Ovary (tissue), 7 donors: ENCODE measurements at regions not wholly inside any gene's neighbourhood (a gene's known extent, or its start where the extent isn't known, plus 50 kb on each side); places are given as distances from the start of the nearest gene placed in this dataset.

Source experiments
- DNase-seq, 5 donors: peaks; one replicate each; pipeline ENCODE4 v3.0.0-alpha.2; 2019 to 2020
- H3K27ac ChIP-seq, 2 donors: fragments of 200-600 bp; one replicate each; pipeline versions ENCODE4 v1.5.1 to v1.8.0; 2019 to 2022
- H3K27me3 ChIP-seq: fragments of 200-600 bp; one replicate; pipeline ENCODE4 v1.8.0; 2022
- H3K36me3 ChIP-seq: fragments of 200-600 bp; sonication (generic); one replicate; pipeline ENCODE4 v1.5.1; 2019
- H3K4me1 ChIP-seq: one replicate; pipeline ENCODE4 v1.8.1; 2013; ENCODE audit warnings: mild to moderate bottlenecking, moderate library complexity; ENCODE audit not compliant: insufficient read depth
- H3K4me3 ChIP-seq: fragments of 200-600 bp; sonication (generic); one replicate; pipeline ENCODE4 v1.5.1; 2017
- H3K9me3 ChIP-seq, 2 donors: fragments of 200-600 bp in 1 of 2; sonication (generic) in 1 of 2; one replicate each; pipeline versions ENCODE4 v1.5.1 to v1.8.1; 2013 to 2019; ENCODE audit warnings: mild to moderate bottlenecking in 1 of 2, moderate library complexity in 1 of 2
- EP300 ChIP-seq: sonication (generic); formaldehyde crosslinking; IDR thresholded peaks from one replicate; pipeline ENCODE4 v1.6.1; 2017; ENCODE audit warnings: antibody characterized with exemption
- POLR2A ChIP-seq: fragments of 450-650 bp; IDR thresholded peaks from one replicate; pipeline ENCODE4 v1.6.1; 2017; ENCODE audit warnings: antibody characterized with exemption, mild to moderate bottlenecking, moderate library complexity
- WGBS, 3 donors: extraction: QIAGEN DNeasy Blood & Tissue Kit in 1 of 3; methylation state at CpG; one replicate each; pipeline versions ENCODE4 v1.1.5 to v1.1.7; 2013 to 2017; 5-methylcytosine and 5-hydroxymethylcytosine counted together
- intact Hi-C, 4 donors: fragments of 100-400 bp; cut with DNase I; formaldehyde crosslinking; loops; one replicate each; pipeline versions ENCODE4 v1.11.0 to v1.15.1; 2022 to 2023
- TF ChIP-seq, protein P1 (sequence below), 3 donors: fragments of 450-650 bp in 2 of 3; fragments of 200-600 bp in 1 of 3; IDR thresholded peaks; one replicate each; pipeline versions ENCODE4 v1.5.1 to v1.8.0; 2016 to 2022; ENCODE audit warnings: antibody characterized with exemption in 3 of 3, mild to moderate bottlenecking in 1 of 3
- donor health status: DM: no; HTN: no; CAD: no; lungs with moderate emphysema.
- donor health status: DM: no; HTN: no; CAD: no.
- donor health status: Bipolar disorder and iron deficiency.
- donor health status: DM: no; HTN: no; CAD: no.
- donor health status: DM: yes; HTN: yes; CAD: no.

DNA sequence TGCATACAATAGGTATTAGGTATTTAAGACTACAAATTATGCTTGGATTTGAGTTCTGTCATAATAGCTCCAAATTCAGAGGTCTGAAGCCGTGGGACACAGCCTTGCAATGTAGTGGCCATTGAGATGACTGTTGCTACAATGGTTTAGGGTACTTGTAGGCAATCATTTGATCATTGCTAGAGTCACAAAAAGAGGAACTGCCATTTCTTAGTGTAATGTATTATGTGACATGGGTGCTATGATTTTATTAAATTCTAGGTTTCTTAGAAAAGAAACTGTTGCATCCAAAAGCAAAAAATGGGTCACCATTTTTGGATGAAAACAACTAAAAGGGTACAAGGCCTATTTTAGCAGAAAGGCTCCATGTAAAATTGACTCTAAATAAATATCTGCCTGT is 129.9 kb upstream of the ZNF644 start:
- Histone ChIP-seq H3K9me3 (no peaks in the 10 kb centered on the region), H3K36me3 (no peaks in the 10 kb centered on the region), H3K4me1 (no peaks in the 10 kb centered on the region), H3K4me3 (no peak overlapping the region), H3K27ac (no peak overlapping the region), H3K27me3 (no peaks in the 10 kb centered on the region)
- TF ChIP-seq, protein P1, sequence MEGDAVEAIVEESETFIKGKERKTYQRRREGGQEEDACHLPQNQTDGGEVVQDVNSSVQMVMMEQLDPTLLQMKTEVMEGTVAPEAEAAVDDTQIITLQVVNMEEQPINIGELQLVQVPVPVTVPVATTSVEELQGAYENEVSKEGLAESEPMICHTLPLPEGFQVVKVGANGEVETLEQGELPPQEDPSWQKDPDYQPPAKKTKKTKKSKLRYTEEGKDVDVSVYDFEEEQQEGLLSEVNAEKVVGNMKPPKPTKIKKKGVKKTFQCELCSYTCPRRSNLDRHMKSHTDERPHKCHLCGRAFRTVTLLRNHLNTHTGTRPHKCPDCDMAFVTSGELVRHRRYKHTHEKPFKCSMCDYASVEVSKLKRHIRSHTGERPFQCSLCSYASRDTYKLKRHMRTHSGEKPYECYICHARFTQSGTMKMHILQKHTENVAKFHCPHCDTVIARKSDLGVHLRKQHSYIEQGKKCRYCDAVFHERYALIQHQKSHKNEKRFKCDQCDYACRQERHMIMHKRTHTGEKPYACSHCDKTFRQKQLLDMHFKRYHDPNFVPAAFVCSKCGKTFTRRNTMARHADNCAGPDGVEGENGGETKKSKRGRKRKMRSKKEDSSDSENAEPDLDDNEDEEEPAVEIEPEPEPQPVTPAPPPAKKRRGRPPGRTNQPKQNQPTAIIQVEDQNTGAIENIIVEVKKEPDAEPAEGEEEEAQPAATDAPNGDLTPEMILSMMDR (IDR thresholded peaks at IDR 0.05), result no peak
- TF ChIP-seq EP300, result no peak
- no peak for TF ChIP-seq POLR2A
- intact Hi-C loops, result loop anchor here in 1 of 4 donors (10.0 kb wide), 1 partner anchor 427 kb away; no protein-coding TSS in a partner anchor
- DNase-seq, result no peak
- 85 to 88% (median 87%) methylated on average over 1 of the region's 1 CpG for WGBS, 3 donors

DNA sequence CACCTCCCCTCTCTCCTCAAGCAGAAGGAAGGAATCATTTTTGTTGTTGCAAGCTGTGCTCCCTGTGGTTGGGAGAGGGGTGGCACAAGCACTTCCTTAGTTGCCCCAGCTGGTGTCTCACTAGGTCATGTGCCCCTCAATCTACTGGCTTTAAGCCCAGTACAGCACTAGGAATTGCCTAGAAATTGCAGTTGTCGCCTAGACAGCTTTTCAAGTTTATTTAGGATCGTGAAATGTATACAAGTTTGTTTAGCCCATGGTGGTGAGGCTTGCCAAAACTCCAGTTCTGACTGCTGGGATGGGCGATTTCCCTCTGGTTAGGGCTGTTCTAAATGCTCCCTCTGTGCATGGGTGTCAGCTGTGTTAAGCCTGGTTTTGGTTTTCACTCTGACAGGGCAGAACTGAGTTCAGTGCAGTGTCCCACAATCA is 126.8 kb upstream of the ZNF644 start:
- Histone ChIP-seq H3K27ac (no peak overlapping the region), H3K4me1 (no peaks in the 10 kb centered on the region), H3K27me3 (no peaks in the 10 kb centered on the region), H3K4me3 (no peak overlapping the region), H3K36me3 (no peaks in the 10 kb centered on the region), H3K9me3 (no peaks in the 10 kb centered on the region)
- TF ChIP-seq, protein P1 (IDR thresholded peaks at IDR 0.05), result no peak
- TF ChIP-seq EP300 (no peak), POLR2A (no peak)
- no peak for DNase-seq
- 56 to 79% (median 72%) methylated on average over 3 of the region's 3 CpGs for WGBS, 3 donors
- intact Hi-C loops, result no loop called here

DNA sequence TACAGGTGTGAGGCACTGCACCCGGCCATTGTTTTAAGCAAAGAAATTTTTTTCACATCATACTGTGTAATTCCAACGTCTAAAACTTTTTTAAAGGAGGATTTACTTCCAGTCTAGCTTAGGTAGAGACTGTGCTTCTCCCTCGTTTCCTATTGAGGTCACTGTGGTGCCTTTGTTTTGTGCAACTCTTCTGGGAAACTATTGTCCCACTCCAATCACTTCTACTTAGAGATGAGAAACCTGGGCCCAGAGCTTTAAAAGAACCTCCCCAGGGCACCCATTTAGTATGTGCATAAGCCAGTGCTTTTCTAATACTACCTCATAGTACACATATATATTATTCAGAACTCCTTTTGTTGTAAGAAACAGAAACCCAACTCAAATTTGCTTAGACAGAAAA is 120.0 kb upstream of the ZNF644 start:
- TF ChIP-seq, protein P1 (IDR thresholded peaks at IDR 0.05), result no peak
- TF ChIP-seq EP300 (no peak), POLR2A (no peak)
- H3K27ac ChIP-seq, result no peak overlapping the region
- H3K27me3 ChIP-seq, result no peaks in the 10 kb centered on the region
- no peak overlapping the region for H3K4me3 ChIP-seq
- DNase-seq, result no peak
- H3K36me3 ChIP-seq, result no peaks in the 10 kb centered on the region
- WGBS, 3 donors, result 46 to 56% (median 49%) methylated on average over 3 of the region's 3 CpGs
- H3K9me3 ChIP-seq, result no peaks in the 10 kb centered on the region
- no peaks in the 10 kb centered on the region for H3K4me1 ChIP-seq
- intact Hi-C loops, result no loop called here

DNA sequence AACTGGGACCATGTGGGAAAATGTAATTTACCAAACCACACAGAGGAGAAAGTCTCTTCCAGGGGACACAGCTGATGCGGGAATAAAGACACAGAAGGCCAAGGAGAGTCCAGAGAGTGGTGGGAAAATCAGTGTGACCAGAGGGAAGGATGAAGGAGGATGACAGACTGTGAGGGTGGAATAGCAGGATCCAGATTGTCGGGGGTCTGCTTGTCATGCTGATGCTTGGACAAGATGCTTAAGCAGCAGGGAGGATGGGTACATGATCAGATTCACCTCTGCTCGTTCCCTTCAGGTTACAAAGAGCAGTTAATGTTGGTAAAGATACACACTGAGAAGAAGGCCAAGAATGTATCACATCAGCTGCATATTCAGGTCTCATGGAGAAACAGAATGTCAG is 117.1 kb upstream of the ZNF644 start:
- no peak overlapping the region for H3K4me3 ChIP-seq
- intact Hi-C loops, result no loop called here
- no peak for TF ChIP-seq POLR2A
- TF ChIP-seq EP300, result no peak
- TF ChIP-seq, protein P1 (IDR thresholded peaks at IDR 0.05), result no peak
- no peaks in the 10 kb centered on the region for H3K9me3 ChIP-seq
- H3K4me1 ChIP-seq, result no peaks in the 10 kb centered on the region
- no peak overlapping the region for H3K27ac ChIP-seq
- no peak for DNase-seq
- WGBS, 3 donors, result 23 to 58% (median 31%) methylated on average over 3 of the region's 3 CpGs
- H3K36me3 ChIP-seq, result no peaks in the 10 kb centered on the region
- H3K27me3 ChIP-seq, result no peaks in the 10 kb centered on the region
